Suprapubic skin (tissue), 3 donors: ENCODE measurements at regions not wholly inside any gene's neighbourhood (a gene's known extent, or its start where the extent isn't known, plus 50 kb on each side); places are given as distances from the start of the nearest gene placed in this dataset.

ENCODE experiments used
- POLR2A ChIP-seq, 2 donors: fragments of 450-650 bp; IDR thresholded peaks; one replicate each; pipeline ENCODE4 v1.6.1; 2017; ENCODE audit warnings: antibody characterized with exemption in 2 of 2, mild to moderate bottlenecking in 2 of 2, moderate library complexity in 2 of 2
- TF ChIP-seq, protein P1 (sequence below), 2 donors: fragments of 200-600 bp in 1 of 2; fragments of 450-650 bp in 1 of 2; sonication (generic) in 1 of 2; IDR thresholded peaks; one replicate each; pipeline ENCODE4 v1.5.1; 2016 to 2019; ENCODE audit warnings: antibody characterized with exemption in 2 of 2, mild to moderate bottlenecking in 1 of 2, moderate library complexity in 1 of 2

DNA sequence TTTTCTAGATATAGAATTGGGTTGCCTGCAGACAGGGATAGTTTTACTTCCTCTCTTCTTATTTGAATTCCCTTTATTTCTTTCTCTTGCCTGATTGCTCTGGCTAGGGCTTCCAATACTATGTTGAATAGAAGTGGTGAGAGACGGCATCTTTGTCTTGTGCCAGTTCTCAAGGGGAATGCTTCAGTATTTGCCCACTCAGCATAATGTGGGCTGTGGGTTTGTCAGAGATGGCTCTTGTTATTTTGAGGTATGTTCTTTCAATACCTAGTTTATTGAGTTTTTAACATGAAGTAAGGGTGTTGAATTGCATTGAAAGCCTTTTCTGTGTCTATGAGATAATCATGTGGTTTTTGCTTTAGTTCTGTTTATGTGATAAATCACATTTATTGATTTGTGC is 273.9 kb upstream of the CHORDC1 start:
- no peak for TF ChIP-seq POLR2A (IDR thresholded peaks at IDR 0.05)
- TF ChIP-seq, protein P1, sequence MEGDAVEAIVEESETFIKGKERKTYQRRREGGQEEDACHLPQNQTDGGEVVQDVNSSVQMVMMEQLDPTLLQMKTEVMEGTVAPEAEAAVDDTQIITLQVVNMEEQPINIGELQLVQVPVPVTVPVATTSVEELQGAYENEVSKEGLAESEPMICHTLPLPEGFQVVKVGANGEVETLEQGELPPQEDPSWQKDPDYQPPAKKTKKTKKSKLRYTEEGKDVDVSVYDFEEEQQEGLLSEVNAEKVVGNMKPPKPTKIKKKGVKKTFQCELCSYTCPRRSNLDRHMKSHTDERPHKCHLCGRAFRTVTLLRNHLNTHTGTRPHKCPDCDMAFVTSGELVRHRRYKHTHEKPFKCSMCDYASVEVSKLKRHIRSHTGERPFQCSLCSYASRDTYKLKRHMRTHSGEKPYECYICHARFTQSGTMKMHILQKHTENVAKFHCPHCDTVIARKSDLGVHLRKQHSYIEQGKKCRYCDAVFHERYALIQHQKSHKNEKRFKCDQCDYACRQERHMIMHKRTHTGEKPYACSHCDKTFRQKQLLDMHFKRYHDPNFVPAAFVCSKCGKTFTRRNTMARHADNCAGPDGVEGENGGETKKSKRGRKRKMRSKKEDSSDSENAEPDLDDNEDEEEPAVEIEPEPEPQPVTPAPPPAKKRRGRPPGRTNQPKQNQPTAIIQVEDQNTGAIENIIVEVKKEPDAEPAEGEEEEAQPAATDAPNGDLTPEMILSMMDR (IDR thresholded peaks at IDR 0.05) = no peak
